SK-N-SH (cell line): ENCODE measurements at regions not wholly inside any gene's neighbourhood (a gene's known extent, or its start where the extent isn't known, plus 50 kb on each side); places are given as distances from the start of the nearest gene placed in this dataset.

Source experiments
- CTCF ChIA-PET: fragments of 300-600, 350-600 bp; formaldehyde crosslinking; extraction: SDS; loops from one replicate; lab custom pipeline; 2021; lab: Yijun Ruan, JAX
- POLR2A ChIA-PET: fragments of 350-600 bp; sonication (Branson Sonifier 250); formaldehyde crosslinking; extraction: SDS; loops from one replicate; lab custom pipeline; 2020; ENCODE audit warnings: antibody characterized with exemption, inconsistent platforms; lab: Yijun Ruan, JAX
- DNase-seq: peaks from one replicate; pipeline ENCODE4 v3.0.0; 2012
- H2AFZ ChIP-seq: fragments of 200-600 bp; sonication (generic); 2 replicates; pipeline ENCODE4 v1.8.1; 2016; ENCODE audit warnings: antibody characterized with exemption, mild to moderate bottlenecking, low read depth
- H3F3A ChIP-seq: fragments of 200-600 bp; sonication (generic); replicated peaks from 2 replicates; pipeline ENCODE3; 2016; ENCODE audit warnings: antibody characterized with exemption, mild to moderate bottlenecking; ENCODE audit not compliant: insufficient read depth
- H3K27ac ChIP-seq, 2 experiments: fragments of 200-500 bp in 1 of 2; fragments of 200-600 bp in 1 of 2; sonication (Bioruptor generic) in 1 of 2; sonication (generic), shearing (Covaris generic) in 1 of 2; 2 replicates each; pipeline versions ENCODE4 v1.5.1 to v1.6.1; 2014 to 2016; ENCODE audit warnings: low read depth in 2 of 2, inconsistent platforms in 1 of 2, low read length in 1 of 2, mild to moderate bottlenecking in 1 of 2, mixed read lengths in 1 of 2
- H3K27me3 ChIP-seq: fragments of 200-600 bp; sonication (generic), shearing (Covaris generic); 2 replicates; pipeline ENCODE4 v1.6.1; 2016; ENCODE audit warnings: mixed run types; ENCODE audit not compliant: insufficient read depth
- H3K36me3 ChIP-seq, 2 experiments: fragments of 200-500 bp in 1 of 2; fragments of 200-600 bp in 1 of 2; sonication (Bioruptor generic) in 1 of 2; sonication (generic) in 1 of 2; replicated peaks in 1 of 2; 2 replicates each; pipeline versions ENCODE3 to v1.5.1; 2014 to 2016; ENCODE audit warnings: low read length in 1 of 2, mild to moderate bottlenecking in 1 of 2; ENCODE audit not compliant: insufficient read depth in 2 of 2, control insufficient read depth in 1 of 2
- H3K4me1 ChIP-seq, 2 experiments: fragments of 200-500 bp in 1 of 2; fragments of 200-600 bp in 1 of 2; sonication (Bioruptor generic) in 1 of 2; sonication (generic), shearing (Covaris generic) in 1 of 2; 2 replicates each; pipeline versions ENCODE4 v1.5.1 to v1.6.1; 2014 to 2016; ENCODE audit warnings: low read depth in 1 of 2, low read length in 1 of 2, mixed run types in 1 of 2; ENCODE audit not compliant: insufficient read depth in 2 of 2, control insufficient read depth in 1 of 2
- H3K4me2 ChIP-seq: fragments of 200-600 bp; sonication (generic), shearing (Covaris generic); 2 replicates; pipeline ENCODE4 v1.6.1; 2017; ENCODE audit warnings: mixed run types
- H3K4me3 ChIP-seq, 2 experiments: fragments of 200-500 bp in 1 of 2; fragments of 200-600 bp in 1 of 2; sonication (Bioruptor generic) in 1 of 2; sonication (generic), shearing (Covaris generic) in 1 of 2; 2 replicates each; pipeline versions ENCODE4 v1.5.1 to v1.8.1; 2014 to 2016; ENCODE audit warnings: low read depth in 2 of 2, inconsistent platforms in 1 of 2, low read length in 1 of 2, mild to moderate bottlenecking in 1 of 2, mixed read lengths in 1 of 2, moderate library complexity in 1 of 2
- H3K79me2 ChIP-seq: fragments of 200-600 bp; sonication (generic); 2 replicates; pipeline ENCODE4 v1.8.1; 2017; ENCODE audit warnings: mild to moderate bottlenecking; ENCODE audit not compliant: insufficient read depth
- H3K9ac ChIP-seq: fragments of 200-600 bp; sonication (generic); 2 replicates; pipeline ENCODE4 v1.6.1; 2017; ENCODE audit warnings: mixed run types
- H3K9me2 ChIP-seq: fragments of 200-600 bp; sonication (generic); 2 replicates; pipeline ENCODE4 v1.6.1; 2017; ENCODE audit warnings: mixed run types
- H3K9me3 ChIP-seq: fragments of 200-600 bp; sonication (generic); 2 replicates; pipeline ENCODE4 v1.6.1; 2017; ENCODE audit warnings: mixed run types, mild to moderate bottlenecking, moderate library complexity
- H4K20me1 ChIP-seq: fragments of 200-600 bp; sonication (generic); 2 replicates; pipeline ENCODE4 v1.6.1; 2017; ENCODE audit warnings: mild to moderate bottlenecking, mixed run types; ENCODE audit not compliant: insufficient read depth
- CTCF ChIP-seq: fragments of 200-600 bp; sonication (generic); IDR thresholded peaks from 2 replicates; pipeline ENCODE4 v1.6.1; 2017; ENCODE audit warnings: antibody characterized with exemption, mild to moderate bottlenecking, moderate library complexity
- ELF1 ChIP-seq: IDR thresholded peaks from 2 replicates; pipeline ENCODE4 v1.4.0; 2012
- EZH2phosphoT487 ChIP-seq: fragments of 200-600 bp; sonication (generic); IDR thresholded peaks from 2 replicates; pipeline ENCODE4 v1.6.1; 2017; ENCODE audit warnings: low read depth, mixed run types, mild to moderate bottlenecking, antibody characterized with exemption, moderate library complexity, borderline replicate concordance
- FOSL2 ChIP-seq: IDR thresholded peaks from 2 replicates; pipeline ENCODE4 v1.4.0; 2012; ENCODE audit warnings: low read depth, mild to moderate bottlenecking, moderate library complexity, borderline replicate concordance
- FOXM1 ChIP-seq: IDR thresholded peaks from 2 replicates; pipeline ENCODE4 v1.4.0; 2012; ENCODE audit warnings: low read depth, mild to moderate bottlenecking
- GABPA ChIP-seq: IDR thresholded peaks from 2 replicates; pipeline ENCODE4 v1.4.0; 2012; ENCODE audit warnings: low read depth, mild to moderate bottlenecking
- IRF3 ChIP-seq: fragments of 150-350 bp; IDR thresholded peaks from 2 replicates; pipeline ENCODE4 v1.6.1; 2016; ENCODE audit warnings: mild to moderate bottlenecking, low read depth, low read length
- MAX ChIP-seq: IDR thresholded peaks from 2 replicates; pipeline ENCODE4 v1.4.0; 2012; ENCODE audit warnings: low read depth
- MXI1 ChIP-seq: IDR thresholded peaks from 2 replicates; pipeline ENCODE4 v1.6.1; 2012; ENCODE audit warnings: mild to moderate bottlenecking, low read depth, low read length, improper control_type of control experiment
- NFIC ChIP-seq: IDR thresholded peaks from 2 replicates; pipeline ENCODE4 v1.4.0; 2012; ENCODE audit warnings: borderline replicate concordance
- NRF1 ChIP-seq: IDR thresholded peaks from 2 replicates; pipeline ENCODE4 v1.6.1; 2012; ENCODE audit warnings: low read depth, mild to moderate bottlenecking, low read length
- TAF1 ChIP-seq: IDR thresholded peaks from 2 replicates; pipeline ENCODE4 v1.6.1; 2012; ENCODE audit warnings: low read depth, mild to moderate bottlenecking, low read length, moderate library complexity, borderline replicate concordance
- TEAD4 ChIP-seq: IDR thresholded peaks from 2 replicates; pipeline ENCODE4 v1.4.0; 2012; ENCODE audit warnings: mild to moderate bottlenecking, borderline replicate concordance; ENCODE audit not compliant: insufficient read depth
- USF1 ChIP-seq: IDR thresholded peaks from 2 replicates; pipeline ENCODE4 v1.4.0; 2012; ENCODE audit warnings: low read depth, borderline replicate concordance
- ZBTB33 ChIP-seq: IDR thresholded peaks from 2 replicates; pipeline ENCODE4 v1.4.0; 2012; ENCODE audit warnings: low read depth, borderline replicate concordance
- WGBS: methylation state at CpG from one replicate; pipeline ENCODE4 v1.1.6; 2017; ENCODE audit warnings: low lambda C conversion rate; 5-methylcytosine and 5-hydroxymethylcytosine counted together

GRCh38 chr16:51710186-51710585, 559.1 kb upstream of the SALL1 start:
- ChIA-PET POLR2A (no interaction called here), CTCF (interaction anchor here (0.6 to 1.8 kb wide), 3 partner anchors 26 to 612 kb away, joined by 3 to 4 read pairs (median 3); no protein-coding TSS in a partner anchor)
- H3K4me1 ChIP-seq, result peaks cover 0 to 3% of the 10 kb centered on the region in 2 experiments; a peak in 1 of 4 replicates
- H3K27ac ChIP-seq, result no peak overlapping the region
- H3K4me2 ChIP-seq, result no peak overlapping the region
- H3K9ac ChIP-seq, result no peak overlapping the region
- no peak overlapping the region for H2AFZ ChIP-seq
- no peak for DNase-seq
- H3F3A ChIP-seq, result no peaks in the 10 kb centered on the region
- no peaks in the 10 kb centered on the region for H3K36me3 ChIP-seq
- no peaks in the 10 kb centered on the region for H4K20me1 ChIP-seq
- TF ChIP-seq FOSL2 (no peak), TAF1 (no peak), TEAD4 (no peak), IRF3 (no peak), MAX (no peak), ELF1 (no peak), NFIC (no peak)
- H3K79me2 ChIP-seq, result no peaks in the 10 kb centered on the region
- no peak overlapping the region for H3K4me3 ChIP-seq
- peaks cover 4% of the 10 kb centered on the region; the same call in 1 of the 2 replicates for H3K9me3 ChIP-seq
- no peaks in the 10 kb centered on the region for H3K9me2 ChIP-seq
- 59% methylated on average over 4 of the region's 10 CpGs for WGBS
- H3K27me3 ChIP-seq, result no peaks in the 10 kb centered on the region

GRCh38 chr16:51708861-51709260, 557.8 kb upstream of the SALL1 start:
- Histone ChIP-seq H4K20me1 (no peaks in the 10 kb centered on the region), H3K27ac (no peak overlapping the region), H3K4me3 (no peak overlapping the region), H3K4me1 (peaks cover 0 to 3% of the 10 kb centered on the region in 2 experiments; a peak in 1 of 4 replicates), H3K9ac (no peak overlapping the region), H3K9me2 (no peaks in the 10 kb centered on the region), H3K27me3 (no peaks in the 10 kb centered on the region), H3K36me3 (no peaks in the 10 kb centered on the region), H3F3A (no peaks in the 10 kb centered on the region), H3K79me2 (no peaks in the 10 kb centered on the region), H2AFZ (no peak overlapping the region), H3K4me2 (no peak overlapping the region), H3K9me3 (peaks cover 4% of the 10 kb centered on the region; the same call in 1 of the 2 replicates)
- no peak for DNase-seq
- ChIA-PET POLR2A (no interaction called here), CTCF (interaction anchor here (1.0 to 1.8 kb wide), 3 partner anchors 24 to 44 kb away, joined by 3 to 4 read pairs (median 3); no protein-coding TSS in a partner anchor)
- 34% methylated on average over 4 of the region's 4 CpGs for WGBS
- TF ChIP-seq CTCF (no peak), TAF1 (no peak), EZH2phosphoT487 (no peak), MXI1 (no peak), NRF1 (no peak), ZBTB33 (no peak), GABPA (no peak), FOSL2 (no peak), NFIC (no peak), IRF3 (no peak), FOXM1 (no peak), USF1 (no peak)
